Colonic mucosa (tissue), 4 donors: ENCODE measurements at regions not wholly inside any gene's neighbourhood (a gene's known extent, or its start where the extent isn't known, plus 50 kb on each side); places are given as distances from the start of the nearest gene placed in this dataset.

Experiments used
- DNase-seq: peaks from one replicate; pipeline ENCODE4 v3.0.0-alpha.2; 2020
- H3K27ac ChIP-seq: fragments of 200-600 bp; one replicate; pipeline ENCODE4 v1.8.0; 2021
- H3K27me3 ChIP-seq: fragments of 200-600 bp; one replicate; pipeline ENCODE4 v1.8.0; 2021
- H3K36me3 ChIP-seq: fragments of 200-600 bp; one replicate; pipeline ENCODE4 v1.8.0; 2021
- H3K4me1 ChIP-seq: fragments of 200-600 bp; one replicate; pipeline ENCODE4 v1.8.0; 2021; ENCODE audit warnings: mild to moderate bottlenecking
- H3K4me3 ChIP-seq: fragments of 200-600 bp; one replicate; pipeline ENCODE4 v1.8.0; 2021
- H3K9ac ChIP-seq, 2 donors: one replicate each; pipeline ENCODE4 v1.7.0; 2013; ENCODE audit warnings: control low read depth in 2 of 2, low read depth in 2 of 2, low read length in 2 of 2
- H3K9me3 ChIP-seq: fragments of 200-600 bp; one replicate; pipeline ENCODE4 v1.8.0; 2021
- CTCF ChIP-seq: fragments of 200-600 bp; IDR thresholded peaks from one replicate; pipeline ENCODE4 v1.8.0; 2022; ENCODE audit warnings: antibody characterized with exemption, mild to moderate bottlenecking
- intact Hi-C: fragments of 100-400 bp; cut with DNase I; formaldehyde crosslinking; loops from one replicate; pipeline ENCODE4 v1.14.1; 2022
- donor health status: healthy.
- donor health status: DM: no; HTN: no; CAD: no.
- donor health status: DM: no; HTN: no; CAD: no.

- intact Hi-C loops = no loop called here
- no peak for TF ChIP-seq CTCF
- no peaks in the 10 kb centered on the region for H3K27me3 ChIP-seq
- peak; percentile 59 for DNase-seq
- no peaks in the 10 kb centered on the region for H3K9me3 ChIP-seq
- no peak overlapping the region for H3K9ac ChIP-seq
- H3K4me3 ChIP-seq = no peak overlapping the region
- H3K36me3 ChIP-seq = no peaks in the 10 kb centered on the region
- no peak overlapping the region for H3K27ac ChIP-seq
- H3K4me1 ChIP-seq = no peaks in the 10 kb centered on the region
Observed at GRCh38 chr21:16587141-16587581, 857.4 kb downstream of the USP25 start.

DNA sequence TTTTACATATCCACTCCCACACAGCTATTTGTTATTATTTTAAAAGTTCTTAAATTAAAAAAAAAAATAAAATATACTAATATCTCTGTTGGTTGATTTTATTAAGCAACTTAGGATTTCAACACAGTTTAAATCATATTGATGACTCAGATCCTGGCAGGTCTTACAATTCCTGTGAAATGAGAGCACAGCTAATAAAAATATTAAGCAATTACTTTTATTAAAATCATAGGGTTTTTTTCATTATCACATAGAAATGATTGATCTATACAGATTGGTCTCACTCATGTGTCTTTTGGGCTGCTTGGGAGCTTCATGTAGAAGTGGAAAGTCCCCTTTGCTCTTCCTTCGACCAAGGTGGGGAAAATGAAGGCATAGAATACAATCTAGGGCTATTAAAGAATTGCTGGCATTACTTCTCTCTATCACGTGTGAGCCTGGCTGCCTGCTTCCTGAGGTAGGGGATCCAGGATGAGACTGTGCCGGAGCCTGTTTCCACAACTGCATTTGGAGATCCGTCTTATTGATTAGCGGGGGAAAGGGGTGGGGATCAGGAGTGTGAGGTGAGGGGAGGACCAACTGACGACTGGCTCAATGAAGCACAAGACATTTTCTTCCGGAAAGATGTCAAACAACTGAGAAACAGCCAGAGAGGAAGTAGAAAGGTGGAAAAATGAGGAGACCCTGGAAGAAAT lies 858.0 kb downstream of the USP25 start:
- Histone ChIP-seq H3K9me3 (no peaks in the 10 kb centered on the region), H3K9ac (no peak overlapping the region), H3K27ac (no peak overlapping the region), H3K36me3 (no peaks in the 10 kb centered on the region), H3K27me3 (no peaks in the 10 kb centered on the region), H3K4me3 (no peak overlapping the region), H3K4me1 (no peaks in the 10 kb centered on the region)
- intact Hi-C loops = no loop called here
- TF ChIP-seq CTCF = no peak
- no peak for DNase-seq

DNA sequence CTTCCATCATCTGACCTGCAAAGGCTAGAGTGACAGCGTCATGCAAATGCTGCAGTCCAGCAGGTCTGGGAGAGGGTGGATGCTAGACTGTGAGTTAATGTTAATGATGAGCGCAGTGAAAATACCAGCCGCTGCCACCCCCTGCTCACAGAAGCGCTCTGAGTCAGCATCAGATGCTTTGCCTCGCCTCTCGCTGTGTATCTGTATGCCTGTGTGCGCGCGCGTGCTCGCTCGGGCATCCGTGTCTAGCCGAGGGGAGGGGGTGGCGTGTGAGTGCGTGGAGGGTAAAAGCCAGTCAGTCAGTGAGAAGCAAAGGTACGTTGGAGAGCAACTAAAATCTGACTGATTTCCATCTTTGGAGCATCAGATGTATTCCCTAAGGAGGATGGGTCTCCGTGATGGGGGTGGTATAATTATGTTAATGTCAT lies 858.7 kb downstream of the USP25 start:
- no peak for TF ChIP-seq CTCF
- Histone ChIP-seq H3K36me3 (no peaks in the 10 kb centered on the region), H3K27ac (no peak overlapping the region), H3K9me3 (no peaks in the 10 kb centered on the region), H3K27me3 (no peaks in the 10 kb centered on the region), H3K4me1 (no peaks in the 10 kb centered on the region), H3K4me3 (no peak overlapping the region), H3K9ac (no peak overlapping the region)
- intact Hi-C loops = no loop called here
- peak; percentile 32 for DNase-seq

DNA sequence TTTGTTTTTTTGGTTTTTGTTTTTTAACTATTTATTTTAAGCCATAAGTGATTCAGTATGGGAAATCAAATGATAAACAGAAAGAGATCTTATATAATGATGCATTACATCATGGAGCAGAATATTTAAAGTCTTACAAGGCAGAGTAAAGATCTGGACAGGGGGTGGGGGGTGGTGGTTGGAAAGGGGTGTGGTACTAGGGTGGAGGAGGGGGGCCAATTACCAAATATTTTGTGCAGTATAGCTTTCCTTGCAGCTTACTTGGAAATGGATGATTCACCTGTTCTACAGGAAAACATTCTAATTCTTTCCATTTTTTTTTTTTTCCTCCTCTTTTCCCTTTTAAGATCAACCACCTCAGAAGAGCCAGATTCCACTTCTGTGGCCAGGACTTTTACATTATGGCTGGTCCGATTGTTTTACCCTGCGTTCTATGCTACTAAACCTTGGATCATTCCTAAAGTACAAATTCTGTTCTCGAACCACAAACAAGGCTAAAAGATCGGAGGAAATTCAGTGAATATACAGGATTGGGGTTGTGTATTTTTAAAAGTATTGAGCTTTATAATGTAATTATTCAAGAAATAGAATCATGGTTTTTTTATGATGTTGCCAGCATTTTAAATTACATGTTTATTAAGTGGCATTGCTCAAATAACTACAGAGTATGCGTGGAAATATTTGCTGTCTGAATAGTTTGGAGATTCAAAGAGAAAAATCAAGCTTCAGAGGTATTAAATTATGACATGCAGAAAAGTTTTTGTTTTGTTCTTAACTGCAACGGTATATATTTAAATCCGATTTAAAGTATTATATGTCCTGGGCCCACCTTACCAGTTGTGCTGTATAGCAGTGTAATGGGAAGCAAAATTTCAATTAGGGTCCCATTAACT lies 859.5 kb downstream of the USP25 start:
- no peak overlapping the region for H3K27ac ChIP-seq
- no peaks in the 10 kb centered on the region for H3K9me3 ChIP-seq
- no peak overlapping the region for H3K9ac ChIP-seq
- no peak for DNase-seq
- H3K27me3 ChIP-seq = no peaks in the 10 kb centered on the region
- intact Hi-C loops = no loop called here
- no peaks in the 10 kb centered on the region for H3K36me3 ChIP-seq
- no peak for TF ChIP-seq CTCF
- no peak overlapping the region for H3K4me3 ChIP-seq
- no peaks in the 10 kb centered on the region for H3K4me1 ChIP-seq

DNA sequence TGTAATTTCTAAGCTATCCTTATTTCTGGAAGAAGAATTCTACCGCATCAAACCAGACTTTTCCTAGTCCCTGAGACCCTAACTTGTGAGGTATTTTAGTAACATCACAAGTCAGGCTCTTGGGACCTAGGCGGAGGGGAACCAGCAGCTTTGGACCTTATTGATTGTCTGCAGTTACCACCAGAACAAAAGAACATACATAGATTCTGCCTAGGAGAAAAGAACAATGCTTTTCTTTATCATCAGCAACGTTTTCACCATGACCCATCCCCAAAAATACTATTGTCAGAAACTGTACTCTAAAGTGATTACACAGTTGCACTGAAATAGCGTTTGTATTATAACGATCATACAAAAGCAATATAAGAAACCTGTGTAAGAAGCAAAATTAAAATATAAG lies 860.4 kb downstream of the USP25 start:
- intact Hi-C loops = no loop called here
- TF ChIP-seq CTCF = no peak
- no peaks in the 10 kb centered on the region for H3K27me3 ChIP-seq

More for the DNA sequence above, 860.4 kb downstream of the USP25 start:
- H3K9ac ChIP-seq = no peak overlapping the region
- H3K9me3 ChIP-seq = no peaks in the 10 kb centered on the region
- H3K4me1 ChIP-seq = no peaks in the 10 kb centered on the region
- no peak overlapping the region for H3K27ac ChIP-seq
- DNase-seq = no peak
- no peaks in the 10 kb centered on the region for H3K36me3 ChIP-seq
- H3K4me3 ChIP-seq = no peak overlapping the region
